NT2/D1 (cell line): ENCODE measurements at regions not wholly inside any gene's neighbourhood (a gene's known extent, or its start where the extent isn't known, plus 50 kb on each side); places are given as distances from the start of the nearest gene placed in this dataset.

Experiments
- DNase-seq: peaks from one replicate; pipeline ENCODE4 v3.0.0-alpha.2; 2011; ENCODE audit warnings: low read depth, low spot score
- H3K27me3 ChIP-seq: 2 replicates; pipeline ENCODE4 v1.6.0; 2011; ENCODE audit warnings: mild to moderate bottlenecking; ENCODE audit not compliant: insufficient read length, insufficient read depth
- H3K36me3 ChIP-seq: 2 replicates; pipeline ENCODE4 v1.6.1; 2011; ENCODE audit warnings: mild to moderate bottlenecking, low read length, mixed read lengths; ENCODE audit not compliant: insufficient read depth, insufficient read length
- H3K4me1 ChIP-seq: 2 replicates; pipeline ENCODE4 v1.5.1; 2011; ENCODE audit not compliant: insufficient read depth, insufficient read length
- H3K4me3 ChIP-seq: 2 replicates; pipeline ENCODE4 v1.5.1; 2011; ENCODE audit warnings: low read depth; ENCODE audit not compliant: insufficient read length
- H3K9ac ChIP-seq: 2 replicates; pipeline ENCODE4 v1.6.0; 2011; ENCODE audit warnings: low read depth; ENCODE audit not compliant: insufficient read length
- H3K9me3 ChIP-seq: 2 replicates; pipeline ENCODE4 v1.5.1; 2011; ENCODE audit warnings: mild to moderate bottlenecking, low read length; ENCODE audit not compliant: insufficient read depth
- SUZ12 ChIP-seq: IDR thresholded peaks from 2 replicates; pipeline ENCODE4 v1.6.1; 2011; ENCODE audit not compliant: insufficient read length, insufficient read depth; ENCODE audit errors: extremely low read depth
- YY1 ChIP-seq: IDR thresholded peaks from 2 replicates; pipeline ENCODE4 v1.6.1; 2011; ENCODE audit not compliant: insufficient read length, insufficient read depth
- ZNF274 ChIP-seq: IDR thresholded peaks from 2 replicates; pipeline ENCODE4 v1.6.1; 2011; ENCODE audit warnings: mild to moderate bottlenecking, low read depth, low read length

GRCh38 chr1:8267307-8267706 is 50.6 kb upstream of the SLC45A1 start:
- Histone ChIP-seq H3K27me3 (no peaks in the 10 kb centered on the region), H3K4me1 (no peaks in the 10 kb centered on the region), H3K4me3 (no peak overlapping the region), H3K36me3 (no peaks in the 10 kb centered on the region), H3K9me3 (no peaks in the 10 kb centered on the region), H3K9ac (peak overlapping the region; percentile 42)
- no peak for DNase-seq
- TF ChIP-seq ZNF274 (no peak), SUZ12 (no peak), YY1 (no peak)

GRCh38 chr1:8266436-8267165 is 51.3 kb upstream of the SLC45A1 start:
- H3K9ac ChIP-seq = no peak overlapping the region
- no peaks in the 10 kb centered on the region for H3K36me3 ChIP-seq
- peak; percentile 40 for DNase-seq
- TF ChIP-seq YY1 = no peak
- TF ChIP-seq ZNF274 = no peak
- no peak for TF ChIP-seq SUZ12
- no peaks in the 10 kb centered on the region for H3K4me1 ChIP-seq
- no peak overlapping the region for H3K4me3 ChIP-seq
- H3K27me3 ChIP-seq = no peaks in the 10 kb centered on the region
- H3K9me3 ChIP-seq = no peaks in the 10 kb centered on the region

- TF ChIP-seq YY1 = no peak
- TF ChIP-seq ZNF274 = no peak
- no peak for TF ChIP-seq SUZ12
- H3K9me3 ChIP-seq = no peaks in the 10 kb centered on the region
- no peak overlapping the region for H3K4me3 ChIP-seq
- no peaks in the 10 kb centered on the region for H3K4me1 ChIP-seq
- DNase-seq = no peak
- no peaks in the 10 kb centered on the region for H3K27me3 ChIP-seq
- no peak overlapping the region for H3K9ac ChIP-seq
- no peaks in the 10 kb centered on the region for H3K36me3 ChIP-seq
Observed at GRCh38 chr1:8263791-8264190, 54.1 kb upstream of the SLC45A1 start.

- H3K27me3 ChIP-seq = no peaks in the 10 kb centered on the region
Observed at GRCh38 chr1:8261398-8261762, 56.5 kb upstream of the SLC45A1 start.

GRCh38 chr1:8259498-8260290 is 58.2 kb upstream of the SLC45A1 start:
- peaks cover 2% of the 10 kb centered on the region for H3K4me1 ChIP-seq
- no peak for DNase-seq
- no peaks in the 10 kb centered on the region for H3K9me3 ChIP-seq
- TF ChIP-seq SUZ12 (no peak), YY1 (no peak), ZNF274 (no peak)
- H3K27me3 ChIP-seq = no peaks in the 10 kb centered on the region
- no peak overlapping the region for H3K9ac ChIP-seq
- no peak overlapping the region for H3K4me3 ChIP-seq
- no peaks in the 10 kb centered on the region for H3K36me3 ChIP-seq

More at GRCh38 chr1:8261398-8261762, 56.5 kb upstream of the SLC45A1 start:
- peaks cover 2% of the 10 kb centered on the region for H3K4me1 ChIP-seq
- no peaks in the 10 kb centered on the region for H3K9me3 ChIP-seq
- H3K9ac ChIP-seq = no peak overlapping the region
- no peak for DNase-seq
- TF ChIP-seq YY1 (no peak), SUZ12 (no peak), ZNF274 (no peak)
- no peak overlapping the region for H3K4me3 ChIP-seq
- H3K36me3 ChIP-seq = no peaks in the 10 kb centered on the region

GRCh38 chr1:8257621-8258020 is 60.3 kb upstream of the SLC45A1 start:
- Histone ChIP-seq H3K4me1 (peaks cover 2% of the 10 kb centered on the region), H3K9ac (no peak overlapping the region), H3K9me3 (no peaks in the 10 kb centered on the region), H3K27me3 (no peaks in the 10 kb centered on the region), H3K4me3 (no peak overlapping the region), H3K36me3 (no peaks in the 10 kb centered on the region)
- TF ChIP-seq YY1 = no peak
- no peak for TF ChIP-seq SUZ12
- TF ChIP-seq ZNF274 = no peak
- DNase-seq = no peak

GRCh38 chr1:8256321-8256720 is 61.6 kb upstream of the SLC45A1 start:
- Histone ChIP-seq H3K4me3 (no peak overlapping the region), H3K9ac (no peak overlapping the region), H3K27me3 (no peaks in the 10 kb centered on the region), H3K36me3 (no peaks in the 10 kb centered on the region), H3K9me3 (no peaks in the 10 kb centered on the region), H3K4me1 (peaks cover 2% of the 10 kb centered on the region)
- no peak for DNase-seq
- no peak for TF ChIP-seq ZNF274
- TF ChIP-seq YY1 = no peak
- TF ChIP-seq SUZ12 = no peak
